GM12878 (cell line): ENCODE measurements at regions not wholly inside any gene's neighbourhood (a gene's known extent, or its start where the extent isn't known, plus 50 kb on each side); places are given as distances from the start of the nearest gene placed in this dataset.

Experiments used
- CTCF ChIP-seq, 3 experiments: IDR thresholded peaks in 2 of 3; conservative IDR thresholded peaks in 1 of 3; 2 replicates each; pipeline ENCODE4 v1.5.1; 2011; ENCODE audit warnings: low read depth in 3 of 3, low read length in 3 of 3, mild to moderate bottlenecking in 3 of 3, control low read depth in 2 of 3, moderate library complexity in 2 of 3, inconsistent platforms in 1 of 3, mixed read lengths in 1 of 3; ENCODE audit not compliant: control insufficient read depth in 2 of 3, insufficient read depth in 1 of 3; ENCODE audit errors: extremely low read depth in 1 of 3
- ELK1 ChIP-seq: IDR thresholded peaks from 2 replicates; pipeline ENCODE4 v1.6.1; 2012; ENCODE audit warnings: low read depth, low read length, improper control_type of control experiment
- EZH2 ChIP-seq: IDR thresholded peaks from 2 replicates; pipeline ENCODE4 v1.6.1; 2012; ENCODE audit warnings: low read depth, mild to moderate bottlenecking, control low read depth, inconsistent platforms, low read length, borderline replicate concordance; ENCODE audit not compliant: control insufficient read depth
- HDAC2 ChIP-seq: fragments of 200-600 bp; sonication (generic); IDR thresholded peaks from 2 replicates; pipeline ENCODE4 v1.6.1; 2017
- JUNB ChIP-seq: IDR thresholded peaks from 2 replicates; pipeline ENCODE4 v1.6.1; 2016; ENCODE audit warnings: antibody characterized with exemption, mild to moderate bottlenecking
- POLR2A ChIP-seq: IDR thresholded peaks from 2 replicates; pipeline ENCODE4 v1.6.1; 2011; ENCODE audit warnings: low read depth, mild to moderate bottlenecking, low read length
- SUPT20H ChIP-seq: IDR thresholded peaks from 2 replicates; pipeline ENCODE4 v1.6.1; 2011; ENCODE audit warnings: low read depth, mild to moderate bottlenecking, low read length, moderate library complexity, borderline replicate concordance; ENCODE audit not compliant: control insufficient read depth
- TAF1 ChIP-seq: IDR thresholded peaks from 2 replicates; pipeline ENCODE4 v1.6.1; 2011; ENCODE audit warnings: mild to moderate bottlenecking, low read depth, low read length, borderline replicate concordance
- ZZZ3 ChIP-seq: IDR thresholded peaks from 2 replicates; pipeline ENCODE4 v1.6.1; 2011; ENCODE audit warnings: low read depth; ENCODE audit not compliant: control insufficient read depth, insufficient read length
- TF ChIP-seq, protein P1 (sequence below): IDR thresholded peaks from 2 replicates; pipeline ENCODE4 v1.6.1; 2012; ENCODE audit warnings: mild to moderate bottlenecking, low read depth, low read length
- TF ChIP-seq, protein P2 (sequence below): IDR thresholded peaks from 2 replicates; pipeline ENCODE4 v1.6.1; 2011; ENCODE audit warnings: low read depth, low read length, improper control_type of control experiment, borderline replicate concordance

DNA sequence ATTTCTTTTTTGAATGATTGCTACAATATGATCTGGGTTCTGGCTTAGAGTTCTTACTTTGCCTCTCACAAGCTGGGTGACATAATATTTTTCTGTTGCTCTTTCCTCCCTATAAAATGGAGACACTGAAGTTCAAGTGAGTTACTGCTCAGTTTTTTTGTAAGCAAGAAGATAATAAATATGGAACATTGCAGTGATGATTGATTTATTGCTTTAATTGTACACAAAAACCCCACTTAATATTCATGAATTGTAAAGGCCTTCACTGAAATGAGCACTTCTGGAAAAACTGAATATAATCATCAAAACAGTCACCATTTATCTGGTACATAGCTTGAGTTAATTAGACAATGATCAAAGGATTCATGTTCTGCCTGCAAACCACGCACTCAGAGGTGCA, 71.8 kb upstream of the NAP1L1 start:
- TF ChIP-seq CTCF (IDR thresholded peaks at IDR 0.05 in 2 of 3, conservative IDR thresholded peaks at IDR 0.05 in 1 of 3; ENCODE audit: control insufficient read depth in 2 of 3, extremely low read depth in 1 of 3, insufficient read depth in 1 of 3, low read depth in 3 of 3, low read length in 3 of 3) = no peak
- no peak for TF ChIP-seq ZZZ3
- TF ChIP-seq ELK1 = no peak
- no peak for TF ChIP-seq HDAC2
- TF ChIP-seq SUPT20H = no peak
- no peak for TF ChIP-seq EZH2
- no peak for TF ChIP-seq TAF1
- TF ChIP-seq POLR2A = no peak
- TF ChIP-seq, protein P1, sequence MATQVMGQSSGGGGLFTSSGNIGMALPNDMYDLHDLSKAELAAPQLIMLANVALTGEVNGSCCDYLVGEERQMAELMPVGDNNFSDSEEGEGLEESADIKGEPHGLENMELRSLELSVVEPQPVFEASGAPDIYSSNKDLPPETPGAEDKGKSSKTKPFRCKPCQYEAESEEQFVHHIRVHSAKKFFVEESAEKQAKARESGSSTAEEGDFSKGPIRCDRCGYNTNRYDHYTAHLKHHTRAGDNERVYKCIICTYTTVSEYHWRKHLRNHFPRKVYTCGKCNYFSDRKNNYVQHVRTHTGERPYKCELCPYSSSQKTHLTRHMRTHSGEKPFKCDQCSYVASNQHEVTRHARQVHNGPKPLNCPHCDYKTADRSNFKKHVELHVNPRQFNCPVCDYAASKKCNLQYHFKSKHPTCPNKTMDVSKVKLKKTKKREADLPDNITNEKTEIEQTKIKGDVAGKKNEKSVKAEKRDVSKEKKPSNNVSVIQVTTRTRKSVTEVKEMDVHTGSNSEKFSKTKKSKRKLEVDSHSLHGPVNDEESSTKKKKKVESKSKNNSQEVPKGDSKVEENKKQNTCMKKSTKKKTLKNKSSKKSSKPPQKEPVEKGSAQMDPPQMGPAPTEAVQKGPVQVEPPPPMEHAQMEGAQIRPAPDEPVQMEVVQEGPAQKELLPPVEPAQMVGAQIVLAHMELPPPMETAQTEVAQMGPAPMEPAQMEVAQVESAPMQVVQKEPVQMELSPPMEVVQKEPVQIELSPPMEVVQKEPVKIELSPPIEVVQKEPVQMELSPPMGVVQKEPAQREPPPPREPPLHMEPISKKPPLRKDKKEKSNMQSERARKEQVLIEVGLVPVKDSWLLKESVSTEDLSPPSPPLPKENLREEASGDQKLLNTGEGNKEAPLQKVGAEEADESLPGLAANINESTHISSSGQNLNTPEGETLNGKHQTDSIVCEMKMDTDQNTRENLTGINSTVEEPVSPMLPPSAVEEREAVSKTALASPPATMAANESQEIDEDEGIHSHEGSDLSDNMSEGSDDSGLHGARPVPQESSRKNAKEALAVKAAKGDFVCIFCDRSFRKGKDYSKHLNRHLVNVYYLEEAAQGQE = no peak
- no peak for TF ChIP-seq JUNB
- TF ChIP-seq, protein P2, sequence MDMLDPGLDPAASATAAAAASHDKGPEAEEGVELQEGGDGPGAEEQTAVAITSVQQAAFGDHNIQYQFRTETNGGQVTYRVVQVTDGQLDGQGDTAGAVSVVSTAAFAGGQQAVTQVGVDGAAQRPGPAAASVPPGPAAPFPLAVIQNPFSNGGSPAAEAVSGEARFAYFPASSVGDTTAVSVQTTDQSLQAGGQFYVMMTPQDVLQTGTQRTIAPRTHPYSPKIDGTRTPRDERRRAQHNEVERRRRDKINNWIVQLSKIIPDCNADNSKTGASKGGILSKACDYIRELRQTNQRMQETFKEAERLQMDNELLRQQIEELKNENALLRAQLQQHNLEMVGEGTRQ = no peak
